IPS-20b (cell line): ENCODE measurements at regions not wholly inside any gene's neighbourhood (a gene's known extent, or its start where the extent isn't known, plus 50 kb on each side); places are given as distances from the start of the nearest gene placed in this dataset.

ENCODE experiments used
- H3K27ac ChIP-seq: one replicate; pipeline ENCODE4 v1.5.1; 2013; ENCODE audit warnings: low read length
- H3K27me3 ChIP-seq: 2 replicates; pipeline ENCODE4 v1.6.1; 2013; ENCODE audit warnings: mild to moderate bottlenecking, low read length, inconsistent platforms; ENCODE audit not compliant: insufficient read depth
- H3K36me3 ChIP-seq: 2 replicates; pipeline ENCODE4 v1.6.1; 2013; ENCODE audit warnings: low read depth, mild to moderate bottlenecking, inconsistent platforms, low read length, moderate library complexity; ENCODE audit not compliant: insufficient read depth
- H3K4me1 ChIP-seq: 2 replicates; pipeline ENCODE4 v1.6.1; 2013; ENCODE audit warnings: mild to moderate bottlenecking, control low read depth, inconsistent platforms, low read length, moderate library complexity; ENCODE audit not compliant: insufficient read depth
- H3K4me3 ChIP-seq: 2 replicates; pipeline ENCODE4 v1.5.1; 2013; ENCODE audit warnings: mild to moderate bottlenecking, low read length, inconsistent platforms
- H3K9ac ChIP-seq: 2 replicates; pipeline ENCODE4 v1.6.1; 2013; ENCODE audit warnings: low read depth, mild to moderate bottlenecking, inconsistent platforms, low read length, moderate library complexity
- H3K9me3 ChIP-seq: 2 replicates; pipeline ENCODE4 v1.6.1; 2013; ENCODE audit warnings: mild to moderate bottlenecking, low read depth, low read length, inconsistent platforms; ENCODE audit not compliant: insufficient read depth

GRCh38 chr6:156646496-156646895, 130.7 kb upstream of the ARID1B start:
- Histone ChIP-seq H3K9ac (no peak overlapping the region), H3K9me3 (no peaks in the 10 kb centered on the region), H3K27me3 (no peaks in the 10 kb centered on the region), H3K36me3 (no peaks in the 10 kb centered on the region), H3K27ac (no peak overlapping the region), H3K4me1 (no peaks in the 10 kb centered on the region), H3K4me3 (no peak overlapping the region)

DNA sequence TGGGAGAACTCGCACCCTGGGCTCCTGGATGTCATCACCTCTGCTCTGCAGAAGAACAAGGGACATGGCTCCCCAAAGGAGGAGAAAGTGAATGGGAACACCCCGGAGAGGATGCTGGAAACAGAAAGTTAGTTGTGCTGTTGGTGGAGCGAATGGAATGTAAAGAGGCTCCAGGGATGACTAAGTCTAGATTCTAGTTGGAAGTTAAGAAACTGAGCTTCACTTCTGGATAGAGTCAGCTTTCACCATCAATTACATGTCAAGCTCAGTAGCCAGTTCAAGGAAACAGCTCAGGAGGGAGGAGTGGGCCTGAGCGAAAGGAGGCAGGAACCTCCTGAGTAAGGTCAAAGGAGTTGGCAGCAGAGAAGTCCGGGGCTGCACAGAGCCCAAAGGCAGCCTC, 132.1 kb upstream of the ARID1B start:
- Histone ChIP-seq H3K27ac (no peak overlapping the region), H3K27me3 (no peaks in the 10 kb centered on the region), H3K4me3 (no peak overlapping the region), H3K9ac (no peak overlapping the region), H3K4me1 (no peaks in the 10 kb centered on the region), H3K9me3 (no peaks in the 10 kb centered on the region), H3K36me3 (no peaks in the 10 kb centered on the region)

GRCh38 chr6:156639009-156639721, 138.0 kb upstream of the ARID1B start:
- Histone ChIP-seq H3K27me3 (no peaks in the 10 kb centered on the region), H3K4me1 (no peaks in the 10 kb centered on the region), H3K4me3 (no peak overlapping the region), H3K27ac (no peak overlapping the region), H3K9me3 (no peaks in the 10 kb centered on the region), H3K9ac (no peak overlapping the region), H3K36me3 (no peaks in the 10 kb centered on the region)

DNA sequence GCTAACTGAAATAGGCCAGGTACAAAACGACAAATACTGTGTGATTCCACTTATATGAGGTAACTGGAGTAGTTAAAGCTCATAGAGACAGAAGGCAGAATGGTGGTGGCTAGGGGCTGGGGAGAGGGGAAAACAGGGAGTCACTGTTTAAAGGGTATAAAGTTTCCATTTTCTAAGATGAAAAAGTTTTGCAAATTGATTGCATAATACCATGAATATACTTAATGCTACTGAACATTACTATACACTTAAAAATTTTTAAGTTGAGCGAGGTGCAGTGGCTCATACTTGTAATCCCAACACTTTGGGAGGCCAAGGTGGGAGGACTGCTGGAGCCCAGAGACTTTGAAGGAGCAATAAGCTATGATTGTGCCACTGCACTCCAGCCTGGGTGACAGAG, 138.6 kb upstream of the ARID1B start:
- no peak overlapping the region for H3K27ac ChIP-seq
- no peaks in the 10 kb centered on the region for H3K4me1 ChIP-seq
- H3K9me3 ChIP-seq, result no peaks in the 10 kb centered on the region
- no peaks in the 10 kb centered on the region for H3K36me3 ChIP-seq
- no peak overlapping the region for H3K4me3 ChIP-seq
- H3K9ac ChIP-seq, result no peak overlapping the region
- no peaks in the 10 kb centered on the region for H3K27me3 ChIP-seq

- no peak overlapping the region for H3K27ac ChIP-seq
- no peaks in the 10 kb centered on the region for H3K9me3 ChIP-seq
- no peak overlapping the region for H3K4me3 ChIP-seq
- H3K36me3 ChIP-seq, result no peaks in the 10 kb centered on the region
- no peak overlapping the region for H3K9ac ChIP-seq
- H3K27me3 ChIP-seq, result no peaks in the 10 kb centered on the region
- no peaks in the 10 kb centered on the region for H3K4me1 ChIP-seq
Measured at GRCh38 chr6:156634951-156635371, 142.2 kb upstream of the ARID1B start.

GRCh38 chr6:156634048-156634447, 143.1 kb upstream of the ARID1B start:
- Histone ChIP-seq H3K27ac (no peak overlapping the region), H3K36me3 (no peaks in the 10 kb centered on the region), H3K9ac (no peak overlapping the region), H3K9me3 (no peaks in the 10 kb centered on the region), H3K27me3 (no peaks in the 10 kb centered on the region), H3K4me1 (no peaks in the 10 kb centered on the region), H3K4me3 (no peak overlapping the region)

DNA sequence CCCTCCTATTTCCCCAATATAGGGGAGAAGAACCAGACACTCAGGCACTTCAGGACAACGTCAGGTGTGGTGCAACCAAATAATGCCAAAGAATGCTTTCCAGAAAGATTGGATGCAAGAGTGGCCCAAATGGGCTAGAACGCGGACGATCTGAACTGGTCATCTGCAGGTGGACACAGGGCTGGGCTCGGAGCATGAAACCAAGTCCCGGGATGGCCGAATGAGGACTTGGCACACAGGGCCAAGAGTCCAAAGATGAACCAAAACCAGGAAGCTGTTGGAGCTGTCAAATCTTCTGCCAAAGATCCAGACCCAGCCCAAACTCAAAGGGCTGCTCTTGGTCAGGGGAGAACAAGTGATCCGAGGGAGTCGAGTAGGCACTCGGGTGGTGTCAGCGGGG, 143.9 kb upstream of the ARID1B start:
- no peaks in the 10 kb centered on the region for H3K27me3 ChIP-seq
- no peaks in the 10 kb centered on the region for H3K4me1 ChIP-seq
- no peak overlapping the region for H3K4me3 ChIP-seq
- H3K36me3 ChIP-seq, result no peaks in the 10 kb centered on the region
- H3K9ac ChIP-seq, result no peak overlapping the region
- H3K9me3 ChIP-seq, result no peaks in the 10 kb centered on the region
- no peak overlapping the region for H3K27ac ChIP-seq

DNA sequence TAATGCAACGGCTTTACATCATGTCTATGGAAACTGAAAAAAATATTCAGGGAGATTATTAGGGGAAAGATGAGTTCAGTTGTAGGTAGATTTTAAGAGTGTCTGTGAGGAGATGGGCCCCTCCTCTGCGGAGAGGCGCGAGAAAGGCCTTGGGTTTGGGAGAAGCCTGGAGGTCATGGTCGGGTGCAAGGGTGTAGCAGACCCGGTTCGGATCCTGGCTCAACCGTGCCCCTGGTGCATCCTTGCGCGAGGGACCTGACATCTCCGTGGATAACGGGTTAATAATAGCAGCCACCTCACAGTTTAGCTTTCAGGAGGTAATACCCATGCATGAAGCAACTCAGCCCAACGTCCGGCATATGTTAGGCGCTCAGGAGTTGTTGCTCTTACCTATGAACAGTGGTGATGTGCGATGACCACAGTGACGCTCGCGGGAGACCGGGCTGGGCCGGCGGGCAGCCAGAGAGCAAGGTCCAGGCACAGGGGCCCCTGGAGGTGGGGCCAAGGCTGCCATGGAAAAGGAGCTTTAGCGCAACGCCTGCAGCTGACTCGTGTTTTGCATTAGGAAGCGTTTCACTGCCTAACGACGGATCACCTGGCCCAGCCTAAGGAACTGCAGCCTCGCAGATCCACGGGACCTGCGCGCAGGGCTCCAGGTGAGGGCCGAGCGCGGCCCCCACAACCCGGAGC, 146.4 kb upstream of the ARID1B start:
- Histone ChIP-seq H3K4me1 (no peaks in the 10 kb centered on the region), H3K9me3 (no peaks in the 10 kb centered on the region), H3K4me3 (no peak overlapping the region), H3K9ac (no peak overlapping the region), H3K27ac (no peak overlapping the region), H3K27me3 (no peaks in the 10 kb centered on the region), H3K36me3 (no peaks in the 10 kb centered on the region)

GRCh38 chr6:156628805-156629204, 148.4 kb upstream of the ARID1B start:
- Histone ChIP-seq H3K4me1 (no peaks in the 10 kb centered on the region), H3K4me3 (no peak overlapping the region), H3K27me3 (no peaks in the 10 kb centered on the region), H3K9me3 (no peaks in the 10 kb centered on the region), H3K27ac (no peak overlapping the region), H3K36me3 (no peaks in the 10 kb centered on the region), H3K9ac (no peak overlapping the region)

GRCh38 chr6:156627524-156627923, 149.7 kb upstream of the ARID1B start:
- no peak overlapping the region for H3K4me3 ChIP-seq
- H3K36me3 ChIP-seq, result no peaks in the 10 kb centered on the region
- H3K27me3 ChIP-seq, result no peaks in the 10 kb centered on the region
- H3K9me3 ChIP-seq, result no peaks in the 10 kb centered on the region
- H3K27ac ChIP-seq, result no peak overlapping the region
- no peaks in the 10 kb centered on the region for H3K4me1 ChIP-seq
- no peak overlapping the region for H3K9ac ChIP-seq

- H3K9me3 ChIP-seq, result no peaks in the 10 kb centered on the region
Measured at GRCh38 chr6:156622185-156622584, 155.0 kb upstream of the ARID1B start.

DNA sequence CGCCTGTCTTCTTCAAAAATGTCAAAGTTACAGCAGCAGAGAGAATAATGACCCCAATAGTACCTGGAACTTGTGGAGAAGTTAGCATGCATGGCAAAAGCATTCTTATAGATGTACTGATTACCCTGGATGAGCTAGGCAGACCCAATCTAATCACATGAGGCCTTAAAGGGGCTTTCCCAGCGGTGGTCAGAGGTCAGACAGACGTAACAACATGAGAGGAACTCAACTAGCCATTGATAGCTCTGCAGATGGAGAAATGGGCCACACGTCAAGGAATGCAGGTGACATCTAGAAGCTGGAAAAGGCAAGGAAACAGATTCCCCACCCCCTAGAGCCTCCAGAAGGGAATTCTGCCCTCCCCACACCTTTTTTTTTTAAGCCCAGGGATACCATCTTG, 156.8 kb upstream of the ARID1B start:
- no peak overlapping the region for H3K4me3 ChIP-seq
- H3K36me3 ChIP-seq, result no peaks in the 10 kb centered on the region
- H3K9ac ChIP-seq, result no peak overlapping the region
- H3K27me3 ChIP-seq, result no peaks in the 10 kb centered on the region
- H3K9me3 ChIP-seq, result peaks cover under 1% of the 10 kb centered on the region; the same call in 1 of the 2 replicates
- H3K27ac ChIP-seq, result no peak overlapping the region
- H3K4me1 ChIP-seq, result peaks cover 3% of the 10 kb centered on the region; the same call in 1 of the 2 replicates

More at GRCh38 chr6:156622185-156622584, 155.0 kb upstream of the ARID1B start:
- Histone ChIP-seq H3K9ac (no peak overlapping the region), H3K36me3 (no peaks in the 10 kb centered on the region), H3K4me1 (peaks cover 3% of the 10 kb centered on the region; the same call in 1 of the 2 replicates), H3K27ac (no peak overlapping the region), H3K27me3 (no peaks in the 10 kb centered on the region), H3K4me3 (no peak overlapping the region)
